B cell (primary cell): ENCODE measurements at regions not wholly inside any gene's neighbourhood (a gene's known extent, or its start where the extent isn't known, plus 50 kb on each side); places are given as distances from the start of the nearest gene placed in this dataset.

Source experiments
- ATAC-seq: fragments of 200-7000 bp; cut with Tn5 transposase; one replicate; pipeline ENCODE4 v1.10.0; 2021; ENCODE audit warnings: low read depth, mild to moderate bottlenecking, moderate number of reproducible peaks, moderate library complexity
- CTCF ChIA-PET: fragments of 350-600 bp; sonication (Branson Sonifier 250); formaldehyde crosslinking; loops from one replicate; lab custom pipeline; 2021; ENCODE audit warnings: antibody characterized with exemption, inconsistent platforms; lab: Charles Lee
- POLR2A ChIA-PET: fragments of 350-600 bp; sonication (Branson Sonifier 250); formaldehyde crosslinking; loops from one replicate; lab custom pipeline; 2021; ENCODE audit warnings: antibody characterized with exemption; lab: Charles Lee
- DNase-seq: peaks from one replicate; pipeline ENCODE4 v3.0.0; 2013
- H2AFZ ChIP-seq: 2 replicates; pipeline ENCODE4 v1.6.1; 2012; ENCODE audit warnings: mild to moderate bottlenecking, low read depth, low read length; ENCODE audit not compliant: insufficient read depth, poor library complexity, severe bottlenecking
- H3K27ac ChIP-seq, 2 donors: 1 replicate in 1 of 2; 2 replicates in 1 of 2; pipeline ENCODE4 v1.5.1; 2012 to 2013; ENCODE audit warnings: low read length in 2 of 2, mild to moderate bottlenecking in 2 of 2, moderate library complexity in 1 of 2
- H3K27me3 ChIP-seq, 4 experiments: fragments of 200-600 bp in 1 of 4; sonication (generic) in 1 of 4; replicated peaks in 1 of 4; 1 replicate in 2 of 4; 2 replicates in 2 of 4; pipeline versions ENCODE4 v1.6.1 to v1.7.0; 2013 to 2016; ENCODE audit warnings: low read length in 3 of 4, mild to moderate bottlenecking in 2 of 4, mixed read lengths in 1 of 4, moderate library complexity in 1 of 4; ENCODE audit not compliant: insufficient read depth in 4 of 4, control insufficient read depth in 3 of 4; ENCODE audit errors: control extremely low read depth in 1 of 4
- H3K36me3 ChIP-seq, 2 experiments: replicated peaks in 1 of 2; 1 replicate in 1 of 2; 2 replicates in 1 of 2; pipeline versions ENCODE4 v1.6.1 to v1.7.1; 2013; ENCODE audit warnings: low read length in 1 of 2; ENCODE audit not compliant: insufficient read depth in 2 of 2, control insufficient read depth in 1 of 2; ENCODE audit errors: control extremely low read depth in 1 of 2, extremely low read depth in 1 of 2
- H3K4me1 ChIP-seq, 2 donors: fragments of 200-600 bp in 1 of 2; sonication (generic) in 1 of 2; 1 replicate in 1 of 2; 2 replicates in 1 of 2; pipeline versions ENCODE4 v1.5.1 to v1.6.1; 2013 to 2017; ENCODE audit warnings: low read length in 2 of 2; ENCODE audit not compliant: control insufficient read depth in 2 of 2, insufficient read depth in 2 of 2
- H3K4me2 ChIP-seq: replicated peaks from 2 replicates; pipeline ENCODE3; 2012; ENCODE audit warnings: mild to moderate bottlenecking, low read depth, low read length; ENCODE audit not compliant: poor library complexity, severe bottlenecking
- H3K4me3 ChIP-seq, 5 experiments: fragments of 200-600 bp in 1 of 5; sonication (generic) in 1 of 5; 1 replicate in 3 of 5; 2 replicates in 2 of 5; pipeline versions ENCODE4 v1.5.1 to v1.7.0; 2011 to 2016; ENCODE audit warnings: low read length in 4 of 5, mild to moderate bottlenecking in 4 of 5, low read depth in 2 of 5, control low read depth in 1 of 5, moderate library complexity in 1 of 5; ENCODE audit not compliant: insufficient read depth in 1 of 5; ENCODE audit errors: control extremely low read depth in 1 of 5, extremely low read depth in 1 of 5
- H3K79me2 ChIP-seq: fragments of 200-600 bp; sonication (generic); one replicate; pipeline ENCODE4 v1.6.0; 2016; ENCODE audit warnings: low read length; ENCODE audit not compliant: control insufficient read depth, insufficient read depth
- H3K9ac ChIP-seq: fragments of 200-600 bp; sonication (generic); 2 replicates; pipeline ENCODE4 v1.6.1; 2017; ENCODE audit warnings: mild to moderate bottlenecking, low read length, moderate library complexity
- H3K9me3 ChIP-seq, 3 donors: one replicate each; pipeline versions ENCODE4 v1.6.1 to v1.7.1; 2013; ENCODE audit warnings: low read length in 2 of 3; ENCODE audit not compliant: control insufficient read depth in 2 of 3, insufficient read depth in 1 of 3; ENCODE audit errors: control extremely low read depth in 1 of 3
- H4K20me1 ChIP-seq: 2 replicates; pipeline ENCODE4 v1.6.0; 2012; ENCODE audit warnings: mild to moderate bottlenecking, low read length; ENCODE audit not compliant: insufficient read depth, control insufficient read depth, poor library complexity, severe bottlenecking
- H3K27ac Mint-ChIP-seq: one replicate; pipeline ENCODE4 v1.8.0; 2021; ENCODE audit warnings: mixed read lengths
- H3K27me3 Mint-ChIP-seq: one replicate; pipeline ENCODE4 v1.8.0; 2021; ENCODE audit warnings: mixed read lengths
- H3K4me1 Mint-ChIP-seq: one replicate; pipeline ENCODE4 v1.8.0; 2021; ENCODE audit warnings: mixed read lengths
- H3K4me3 Mint-ChIP-seq: one replicate; pipeline ENCODE4 v1.8.0; 2021; ENCODE audit warnings: mixed read lengths
- H3K9me3 Mint-ChIP-seq: one replicate; pipeline ENCODE4 v1.8.0; 2022; ENCODE audit warnings: mixed read lengths; ENCODE audit not compliant: insufficient read depth
- CTCF ChIP-seq: fragments of 200-600 bp; IDR thresholded peaks from one replicate; pipeline ENCODE4 v1.8.0; 2022; ENCODE audit warnings: antibody characterized with exemption, mild to moderate bottlenecking
- EZH2 ChIP-seq: IDR thresholded peaks from 2 replicates; pipeline ENCODE4 v1.6.1; 2012; ENCODE audit warnings: borderline replicate concordance, low read depth, mild to moderate bottlenecking, moderate library complexity, low read length; ENCODE audit not compliant: insufficient read depth, poor library complexity, severe bottlenecking
- WGBS: methylation state at CpG from one replicate; pipeline ENCODE4 v1.1.5; 2013; ENCODE audit warnings: missing lambda C conversion rate; ENCODE audit not compliant: insufficient coverage; 5-methylcytosine and 5-hydroxymethylcytosine counted together
- intact Hi-C: fragments of 100-400 bp; cut with micrococcal nuclease; formaldehyde crosslinking; loops from one replicate; pipeline ENCODE4 v1.10.0; 2022

DNA sequence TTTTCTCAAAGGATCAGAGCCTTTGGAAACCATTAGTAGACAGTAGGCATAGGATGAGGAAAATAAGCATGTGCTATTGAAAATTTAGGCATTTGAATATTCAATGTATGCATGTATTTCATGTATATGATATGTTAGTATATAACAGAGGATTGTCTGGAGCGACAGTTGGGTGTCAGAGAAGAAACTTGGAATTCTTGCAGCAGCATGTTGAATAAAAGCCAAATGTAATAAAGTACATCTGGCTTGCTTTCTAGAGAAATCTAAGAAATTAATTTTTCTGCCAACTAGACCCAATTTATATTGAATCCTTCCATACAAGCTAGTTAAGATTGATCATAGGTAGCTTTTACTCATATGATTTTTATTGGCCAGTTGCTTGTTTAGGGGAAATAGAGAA, 578.8 kb downstream of the CDH11 start:
- no peaks in the 10 kb centered on the region for H3K9me3 Mint-ChIP-seq
- no peak overlapping the region for H3K27ac ChIP-seq
- no peak overlapping the region for H3K4me2 ChIP-seq
- no peak overlapping the region for H3K27ac Mint-ChIP-seq
- peaks cover 0 to 6% (median 0%) of the 10 kb centered on the region in 3 donors for H3K9me3 ChIP-seq
- no peaks in the 10 kb centered on the region for H4K20me1 ChIP-seq
- no peak for TF ChIP-seq EZH2
- no peak for TF ChIP-seq CTCF
- WGBS = no CpG with 5 or more reads among the region's 1 CpG
- intact Hi-C loops = no loop called here
- ATAC-seq (no peak), DNase-seq (no peak)
- CTCF ChIA-PET = no interaction called here
- H3K27me3 Mint-ChIP-seq = no peaks in the 10 kb centered on the region
- H3K4me1 ChIP-seq = no peaks in the 10 kb centered on the region
- no peak overlapping the region for H2AFZ ChIP-seq
- H3K4me1 Mint-ChIP-seq = no peaks in the 10 kb centered on the region
- H3K27me3 ChIP-seq = no peaks in the 10 kb centered on the region
- no peak overlapping the region for H3K9ac ChIP-seq
- no peaks in the 10 kb centered on the region for H3K79me2 ChIP-seq
- no peaks in the 10 kb centered on the region for H3K36me3 ChIP-seq
- H3K4me3 Mint-ChIP-seq = no peak overlapping the region
- POLR2A ChIA-PET = no interaction called here
- H3K4me3 ChIP-seq = no peak overlapping the region

GRCh38 chr16:64542152-64542551, 579.7 kb downstream of the CDH11 start:
- POLR2A ChIA-PET = no interaction called here
- Histone ChIP-seq H3K9me3 (peaks cover 0 to 6% (median 0%) of the 10 kb centered on the region in 3 donors), H3K36me3 (no peaks in the 10 kb centered on the region), H3K9ac (no peak overlapping the region), H3K4me1 (no peaks in the 10 kb centered on the region), H3K4me2 (no peak overlapping the region), H3K27ac (no peak overlapping the region), H2AFZ (no peak overlapping the region), H3K27me3 (no peaks in the 10 kb centered on the region), H3K79me2 (no peaks in the 10 kb centered on the region), H3K4me3 (no peak overlapping the region), H4K20me1 (no peaks in the 10 kb centered on the region)
- no peaks in the 10 kb centered on the region for H3K4me1 Mint-ChIP-seq
- no peaks in the 10 kb centered on the region for H3K9me3 Mint-ChIP-seq
- TF ChIP-seq EZH2 (no peak), CTCF (no peak)
- intact Hi-C loops = no loop called here
- WGBS = 67% methylated on average over 1 of the region's 2 CpGs
- CTCF ChIA-PET = no interaction called here
- ATAC-seq (no peak), DNase-seq (no peak)
- no peaks in the 10 kb centered on the region for H3K27me3 Mint-ChIP-seq
- no peak overlapping the region for H3K4me3 Mint-ChIP-seq
- no peak overlapping the region for H3K27ac Mint-ChIP-seq
